GM12892 (cell line): ENCODE measurements at regions not wholly inside any gene's neighbourhood (a gene's known extent, or its start where the extent isn't known, plus 50 kb on each side); places are given as distances from the start of the nearest gene placed in this dataset.

Experiments used
- DNase-seq: peaks from one replicate; pipeline ENCODE4 v3.0.0; 2011; ENCODE audit not compliant: insufficient read length
- FAIRE-seq: peaks from 2 replicates; lab custom pipeline; 2011; peaks lifted over from hg19 to GRCh38; lab: Jason Lieb, UNC
- POLR2A ChIP-seq: IDR thresholded peaks from 2 replicates; pipeline ENCODE4 v1.6.1; 2011; ENCODE audit warnings: low read depth, low read length, control low read depth
- POLR2AphosphoS5 ChIP-seq: IDR thresholded peaks from 2 replicates; pipeline ENCODE4 v1.6.1; 2011; ENCODE audit warnings: low read depth, low read length, control low read depth
- TAF1 ChIP-seq: IDR thresholded peaks from 2 replicates; pipeline ENCODE4 v1.6.1; 2011; ENCODE audit warnings: low read depth, mild to moderate bottlenecking, control low read depth, low read length, borderline replicate concordance

GRCh38 chr2:220263300-220263699 is 635.9 kb downstream of the SLC4A3 start:
- DNase-seq, result no peak
- TF ChIP-seq POLR2AphosphoS5 (no peak), TAF1 (no peak), POLR2A (no peak)
- no peak for FAIRE-seq

GRCh38 chr2:220269367-220269766 is 641.9 kb downstream of the SLC4A3 start:
- TF ChIP-seq POLR2AphosphoS5 (no peak), POLR2A (no peak), TAF1 (no peak)
- FAIRE-seq (no peak), DNase-seq (no peak)

- TF ChIP-seq POLR2AphosphoS5 (no peak), POLR2A (no peak), TAF1 (no peak)
- FAIRE-seq (no peak), DNase-seq (no peak)
Measured at GRCh38 chr2:220270481-220271070, 643.1 kb downstream of the SLC4A3 start.

GRCh38 chr2:220272656-220273055 is 645.2 kb downstream of the SLC4A3 start:
- FAIRE-seq, result no peak
- TF ChIP-seq TAF1, result no peak
- no peak for TF ChIP-seq POLR2AphosphoS5
- TF ChIP-seq POLR2A, result no peak

GRCh38 chr2:220273082-220273481 is 645.7 kb downstream of the SLC4A3 start:
- TF ChIP-seq TAF1 (no peak), POLR2AphosphoS5 (no peak), POLR2A (no peak)
- no peak for FAIRE-seq
- DNase-seq, result no peak

More at GRCh38 chr2:220272656-220273055, 645.2 kb downstream of the SLC4A3 start:
- no peak for DNase-seq

GRCh38 chr2:220275454-220275853 is 648.0 kb downstream of the SLC4A3 start:
- no peak for DNase-seq
- TF ChIP-seq POLR2A, result no peak
- no peak for TF ChIP-seq POLR2AphosphoS5
- no peak for TF ChIP-seq TAF1
- FAIRE-seq, result no peak

- TF ChIP-seq TAF1, result no peak
- no peak for TF ChIP-seq POLR2AphosphoS5
- no peak for TF ChIP-seq POLR2A
- no peak for DNase-seq
Measured at GRCh38 chr2:220276741-220277444, 649.5 kb downstream of the SLC4A3 start.

GRCh38 chr2:220277445-220277975 is 650.1 kb downstream of the SLC4A3 start:
- DNase-seq (no peak), FAIRE-seq (no peak)
- TF ChIP-seq TAF1 (no peak), POLR2A (no peak), POLR2AphosphoS5 (no peak)

More at GRCh38 chr2:220276741-220277444, 649.5 kb downstream of the SLC4A3 start:
- FAIRE-seq, result no peak

GRCh38 chr2:220278022-220278421 is 650.6 kb downstream of the SLC4A3 start:
- no peak for FAIRE-seq
- DNase-seq, result no peak

GRCh38 chr2:220279372-220279771 is 651.9 kb downstream of the SLC4A3 start:
- DNase-seq (no peak), FAIRE-seq (no peak)
- TF ChIP-seq POLR2AphosphoS5 (no peak), POLR2A (no peak), TAF1 (no peak)

More at GRCh38 chr2:220278022-220278421, 650.6 kb downstream of the SLC4A3 start:
- no peak for TF ChIP-seq POLR2A
- TF ChIP-seq POLR2AphosphoS5, result no peak
- no peak for TF ChIP-seq TAF1

GRCh38 chr2:220279840-220280239 is 652.4 kb downstream of the SLC4A3 start:
- FAIRE-seq (no peak), DNase-seq (no peak)
- TF ChIP-seq POLR2A (no peak), TAF1 (no peak), POLR2AphosphoS5 (no peak)
